H1 (cell line): ENCODE measurements at regions not wholly inside any gene's neighbourhood (a gene's known extent, or its start where the extent isn't known, plus 50 kb on each side); places are given as distances from the start of the nearest gene placed in this dataset.

ENCODE experiments used
- CHD2 ChIP-seq: IDR thresholded peaks from 2 replicates; pipeline ENCODE4 v1.6.1; 2012; ENCODE audit warnings: low read length, improper control_type of control experiment
- EZH2 ChIP-seq: fragments of 200-600 bp; sonication (generic); IDR thresholded peaks from 2 replicates; pipeline ENCODE4 v1.7.1; 2012; ENCODE audit warnings: low read depth, mild to moderate bottlenecking, moderate library complexity, low read length, inconsistent platforms; ENCODE audit not compliant: severe bottlenecking
- POLR2AphosphoS5 ChIP-seq: IDR thresholded peaks from 2 replicates; pipeline ENCODE4 v1.6.1; 2011; ENCODE audit warnings: low read depth, low read length
- SIN3A ChIP-seq, 2 experiments: IDR thresholded peaks in 1 of 2; conservative IDR thresholded peaks in 1 of 2; 2 replicates each; pipeline ENCODE4 v1.6.1; 2011 to 2012; ENCODE audit warnings: low read length in 2 of 2, improper control_type of control experiment in 1 of 2, low read depth in 1 of 2, mild to moderate bottlenecking in 1 of 2
- SRF ChIP-seq: IDR thresholded peaks from 2 replicates; pipeline ENCODE4 v1.6.1; 2011; ENCODE audit warnings: mild to moderate bottlenecking, low read depth, low read length, moderate library complexity
- YY1 ChIP-seq: IDR thresholded peaks from 2 replicates; pipeline ENCODE4 v1.6.1; 2011; ENCODE audit warnings: low read depth, mild to moderate bottlenecking, low read length
- TF ChIP-seq, protein P1 (sequence below), 3 experiments: IDR thresholded peaks; 1 replicate in 2 of 3; 2 replicates in 1 of 3; pipeline versions ENCODE4 v1.5.1 to v1.6.1; 2011; ENCODE audit warnings: low read length in 3 of 3, mild to moderate bottlenecking in 3 of 3, inconsistent platforms in 2 of 3, low read depth in 1 of 3, moderate library complexity in 1 of 3; ENCODE audit not compliant: insufficient read depth in 1 of 3; ENCODE audit errors: control extremely low read depth in 1 of 3

DNA sequence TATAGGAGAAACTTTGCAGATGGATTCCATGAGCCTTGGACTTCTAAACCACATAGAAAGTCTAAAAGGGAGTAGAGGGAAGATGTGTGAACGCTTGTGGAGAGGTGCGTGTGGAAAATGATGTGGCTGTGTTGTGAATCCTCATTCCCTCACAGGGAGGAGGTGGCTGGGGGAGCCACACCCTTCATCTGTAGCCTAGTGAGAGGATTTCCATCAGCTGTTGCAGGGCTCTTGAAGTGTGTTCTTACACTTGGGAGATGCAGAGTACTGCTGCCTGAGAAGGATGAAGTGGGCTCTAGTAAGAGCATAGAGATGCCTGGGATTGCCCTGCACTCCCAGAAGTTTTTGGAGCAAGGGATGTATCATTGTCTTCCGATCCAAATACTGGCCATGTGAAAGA, 279.6 kb downstream of the QKI start:
- TF ChIP-seq, protein P1, sequence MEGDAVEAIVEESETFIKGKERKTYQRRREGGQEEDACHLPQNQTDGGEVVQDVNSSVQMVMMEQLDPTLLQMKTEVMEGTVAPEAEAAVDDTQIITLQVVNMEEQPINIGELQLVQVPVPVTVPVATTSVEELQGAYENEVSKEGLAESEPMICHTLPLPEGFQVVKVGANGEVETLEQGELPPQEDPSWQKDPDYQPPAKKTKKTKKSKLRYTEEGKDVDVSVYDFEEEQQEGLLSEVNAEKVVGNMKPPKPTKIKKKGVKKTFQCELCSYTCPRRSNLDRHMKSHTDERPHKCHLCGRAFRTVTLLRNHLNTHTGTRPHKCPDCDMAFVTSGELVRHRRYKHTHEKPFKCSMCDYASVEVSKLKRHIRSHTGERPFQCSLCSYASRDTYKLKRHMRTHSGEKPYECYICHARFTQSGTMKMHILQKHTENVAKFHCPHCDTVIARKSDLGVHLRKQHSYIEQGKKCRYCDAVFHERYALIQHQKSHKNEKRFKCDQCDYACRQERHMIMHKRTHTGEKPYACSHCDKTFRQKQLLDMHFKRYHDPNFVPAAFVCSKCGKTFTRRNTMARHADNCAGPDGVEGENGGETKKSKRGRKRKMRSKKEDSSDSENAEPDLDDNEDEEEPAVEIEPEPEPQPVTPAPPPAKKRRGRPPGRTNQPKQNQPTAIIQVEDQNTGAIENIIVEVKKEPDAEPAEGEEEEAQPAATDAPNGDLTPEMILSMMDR (IDR thresholded peaks at IDR 0.05; ENCODE audit: control extremely low read depth in 1 of 3, insufficient read depth in 1 of 3, low read depth in 1 of 3, low read length in 3 of 3): no peak
- no peak for TF ChIP-seq SRF
- no peak for TF ChIP-seq CHD2
- TF ChIP-seq EZH2: no peak
- no peak for TF ChIP-seq YY1
- TF ChIP-seq SIN3A (conservative IDR thresholded peaks at IDR 0.05 in 1 of 2, IDR thresholded peaks at IDR 0.05 in 1 of 2; ENCODE audit: low read depth in 1 of 2, low read length in 2 of 2): no peak
- no peak for TF ChIP-seq POLR2AphosphoS5
